GM19468 (cell line): ENCODE measurements at regions not wholly inside any gene's neighbourhood (a gene's known extent, or its start where the extent isn't known, plus 50 kb on each side); places are given as distances from the start of the nearest gene placed in this dataset.
"Not testable (repeated sequence)": the region's sequence is repeated elsewhere in the genome, so short reads cannot be mapped to it uniquely, and the experiment has no call there.

Experiments
- ATAC-seq: cut with Tn5 transposase; IDR thresholded peaks from one replicate; pipeline ENCODE4 v1.9.1; 2021; ENCODE audit warnings: mild to moderate bottlenecking, moderate library complexity, moderate number of reproducible peaks; ENCODE audit not compliant: unreplicated experiment; ENCODE audit errors: extremely low read depth

DNA sequence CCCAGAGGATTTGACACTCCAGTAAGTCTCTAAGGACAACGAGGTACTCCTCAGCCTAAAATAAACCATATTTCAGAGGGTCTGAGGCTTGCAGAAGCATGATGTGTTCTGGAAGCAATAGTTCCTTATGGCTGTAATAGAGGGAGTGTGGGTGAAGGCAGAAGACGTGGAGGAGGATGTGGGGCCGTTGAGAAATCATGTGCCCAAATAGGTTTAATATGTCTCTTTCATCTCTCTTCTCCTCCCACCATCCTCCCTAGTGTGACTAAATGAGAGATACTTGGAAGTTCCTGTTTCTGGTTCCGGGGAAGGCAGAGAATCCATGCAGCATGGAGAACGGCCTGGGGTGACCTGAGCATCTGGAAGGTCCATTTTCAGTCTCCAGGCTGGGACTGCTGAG is 174.0 kb upstream of the RSPO3 start:
- ATAC-seq = no peak

DNA sequence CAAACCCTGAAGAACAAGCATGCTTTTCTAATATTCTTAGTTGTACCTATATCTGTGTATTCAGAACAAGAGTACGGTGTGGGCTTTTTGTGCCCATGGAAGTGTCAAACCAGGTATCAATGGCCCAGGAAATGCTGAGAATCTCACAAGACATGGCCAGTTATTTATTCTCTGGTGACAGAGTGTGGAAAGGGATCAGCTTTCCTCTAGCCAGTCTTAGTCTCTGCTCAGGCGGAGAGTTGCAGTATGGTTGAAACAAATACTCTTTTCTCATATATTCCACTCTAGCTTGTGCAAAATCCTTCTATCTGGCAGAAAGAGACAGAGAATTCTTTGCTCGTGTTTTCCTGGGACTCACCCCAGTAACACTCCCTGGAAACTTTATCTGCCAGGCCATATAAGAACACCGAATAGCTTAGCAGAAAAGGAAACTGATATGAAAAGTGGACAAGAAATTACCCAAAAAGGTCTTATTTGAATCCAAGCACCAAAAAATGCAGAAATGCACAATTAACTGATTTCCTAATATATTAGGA is 173.3 kb upstream of the RSPO3 start:
- ATAC-seq = no peak

DNA sequence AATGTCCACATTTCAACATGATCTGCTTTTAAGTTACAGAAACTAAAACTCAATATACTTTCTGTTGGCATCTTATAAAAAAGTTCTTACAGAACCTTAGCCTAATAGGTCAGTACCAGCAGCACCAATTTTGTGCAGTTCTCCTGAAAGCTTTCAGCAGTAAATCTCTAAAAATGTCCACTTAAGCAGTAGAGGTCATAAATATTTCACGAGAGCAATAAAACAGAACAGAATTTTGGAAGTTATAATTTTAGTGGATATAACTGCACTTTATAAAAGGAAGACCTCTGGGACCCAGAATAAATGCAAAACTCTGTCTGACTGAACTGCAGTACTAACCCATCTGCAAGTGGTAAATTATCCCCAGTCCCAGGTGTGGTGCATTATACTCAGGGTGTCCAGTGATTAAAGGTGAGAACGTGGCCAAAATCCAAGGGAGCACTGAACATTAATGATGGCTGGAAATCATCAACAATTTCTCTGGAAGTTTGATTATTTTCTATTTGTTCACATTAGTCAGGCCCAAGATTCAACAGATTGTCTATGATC is 172.6 kb upstream of the RSPO3 start:
- ATAC-seq = no peak

DNA sequence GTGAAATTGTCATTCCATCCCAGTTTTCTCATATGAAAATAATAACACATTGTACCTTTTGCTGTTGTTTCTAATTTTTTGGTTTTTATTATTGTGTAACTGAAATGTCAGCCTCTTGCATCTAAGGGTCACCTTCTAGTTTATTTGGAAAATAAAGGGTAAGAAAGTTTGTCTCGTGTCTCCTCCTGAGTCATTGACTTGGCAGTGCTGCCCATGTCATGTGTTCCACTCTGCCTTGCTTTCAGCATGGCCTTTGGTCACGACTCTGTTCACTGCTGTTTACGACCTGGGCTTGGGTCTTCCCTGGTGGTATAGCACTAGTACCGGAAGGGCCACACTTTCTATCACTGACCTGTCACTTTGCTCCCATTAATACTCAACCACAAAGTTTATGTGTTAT is 171.4 kb upstream of the RSPO3 start:
- no peak for ATAC-seq

DNA sequence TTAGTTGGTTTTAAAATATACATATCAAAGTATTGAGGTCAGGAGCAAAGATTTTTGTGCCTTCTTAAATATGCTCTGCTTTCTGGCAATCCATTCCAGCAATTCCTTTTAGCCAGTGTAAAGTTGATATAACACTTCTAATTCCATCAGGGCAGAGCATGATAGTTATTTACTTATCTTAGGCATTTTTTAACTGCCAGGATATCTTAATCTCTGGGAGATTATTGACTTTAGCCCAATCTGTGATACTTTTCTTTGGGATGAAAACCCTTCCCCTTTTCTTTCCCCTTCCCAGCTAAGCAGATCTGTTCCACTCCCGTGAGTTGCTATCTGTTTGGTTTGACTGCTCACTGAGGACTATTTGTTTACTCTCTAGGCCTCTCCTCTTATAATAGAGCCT is 168.7 kb upstream of the RSPO3 start:
- ATAC-seq = no peak

DNA sequence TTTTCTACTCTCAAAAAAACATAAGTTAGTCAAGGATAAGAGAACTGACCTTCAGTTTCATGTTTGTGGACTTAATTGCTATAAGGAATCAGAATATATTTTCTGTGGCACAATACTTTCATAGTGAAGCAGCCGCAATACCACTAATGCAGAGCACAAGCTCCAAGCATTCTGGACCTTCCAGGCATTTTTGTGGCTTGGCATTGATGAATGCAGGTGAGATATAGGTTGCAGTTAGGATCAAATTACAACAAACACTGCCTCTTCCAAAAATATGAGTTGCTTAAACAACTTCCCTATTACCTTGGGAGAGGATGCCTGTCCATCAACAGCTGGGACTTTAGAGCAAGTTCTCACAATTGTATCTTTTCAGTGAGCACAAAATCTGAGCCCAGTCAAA is 162.8 kb upstream of the RSPO3 start:
- no peak for ATAC-seq

DNA sequence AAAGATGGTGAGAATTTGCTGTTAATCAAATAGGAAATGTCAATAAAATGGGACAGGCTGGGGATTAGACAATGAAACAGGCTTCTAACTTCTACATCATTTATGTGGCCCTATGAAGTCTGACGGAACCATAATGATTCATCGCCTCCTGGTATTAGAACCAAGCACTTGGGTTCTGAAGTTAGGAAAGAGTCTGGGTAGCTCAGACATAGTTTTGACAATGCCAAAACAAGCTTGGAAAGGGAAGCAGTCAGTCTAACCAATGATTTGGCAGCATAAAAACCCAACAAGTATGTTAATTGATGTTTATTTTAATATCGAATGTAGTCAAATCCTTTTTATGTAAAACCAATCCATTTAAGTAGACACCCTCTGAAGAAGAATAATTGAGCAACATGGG is 160.8 kb upstream of the RSPO3 start:
- no peak for ATAC-seq

DNA sequence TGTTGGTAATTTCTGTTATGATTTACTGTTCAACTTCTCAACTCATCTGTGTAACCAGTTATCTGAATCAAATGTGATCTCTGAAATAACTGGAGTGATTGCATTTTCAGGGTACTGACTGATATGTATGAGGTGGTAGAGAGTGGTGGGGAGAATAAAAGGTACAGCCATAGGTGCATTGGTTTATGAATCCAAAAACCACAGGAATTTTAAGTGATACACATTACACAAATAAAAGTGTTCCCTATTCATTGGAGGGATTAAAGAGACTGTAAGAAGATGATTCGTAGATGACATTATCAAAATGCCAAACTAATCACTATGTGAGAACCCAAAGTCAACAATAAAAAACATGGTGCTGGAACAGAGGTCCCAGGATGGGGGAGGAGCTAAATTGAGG is 158.7 kb upstream of the RSPO3 start:
- no peak for ATAC-seq

DNA sequence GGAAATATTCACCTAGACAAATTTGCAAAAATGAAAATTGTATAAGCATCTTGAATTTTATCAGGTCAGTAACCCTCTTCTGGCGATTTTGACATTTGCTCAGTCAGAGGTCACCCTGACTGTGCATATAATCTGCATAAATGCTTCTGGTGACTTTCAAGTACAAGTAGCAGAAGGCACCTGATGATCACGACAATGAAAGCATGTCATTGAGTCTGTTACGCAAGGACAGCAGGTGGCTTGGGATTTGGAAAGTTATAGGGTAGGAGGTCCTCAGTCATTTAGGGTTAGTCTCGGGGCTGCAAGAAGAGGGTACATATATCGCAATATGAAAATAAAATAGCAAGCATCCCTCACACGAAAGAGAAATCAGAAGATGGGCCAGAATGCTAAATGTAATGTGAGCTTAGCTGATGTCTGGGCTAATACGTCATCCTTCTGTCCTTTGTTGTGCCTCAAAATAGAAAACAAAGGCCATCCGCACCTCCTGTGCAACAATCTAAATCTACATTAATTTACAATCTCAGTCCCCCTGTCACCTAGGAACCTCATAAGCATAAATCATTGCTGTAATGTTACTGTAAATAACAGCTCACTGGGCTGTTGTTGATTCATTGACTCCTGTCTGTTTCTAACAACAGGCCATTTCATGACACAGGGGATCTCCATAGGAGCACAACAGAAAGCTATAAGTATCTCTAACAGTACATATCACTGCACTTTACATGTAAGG is 155.2 kb upstream of the RSPO3 start:
- no peak for ATAC-seq

DNA sequence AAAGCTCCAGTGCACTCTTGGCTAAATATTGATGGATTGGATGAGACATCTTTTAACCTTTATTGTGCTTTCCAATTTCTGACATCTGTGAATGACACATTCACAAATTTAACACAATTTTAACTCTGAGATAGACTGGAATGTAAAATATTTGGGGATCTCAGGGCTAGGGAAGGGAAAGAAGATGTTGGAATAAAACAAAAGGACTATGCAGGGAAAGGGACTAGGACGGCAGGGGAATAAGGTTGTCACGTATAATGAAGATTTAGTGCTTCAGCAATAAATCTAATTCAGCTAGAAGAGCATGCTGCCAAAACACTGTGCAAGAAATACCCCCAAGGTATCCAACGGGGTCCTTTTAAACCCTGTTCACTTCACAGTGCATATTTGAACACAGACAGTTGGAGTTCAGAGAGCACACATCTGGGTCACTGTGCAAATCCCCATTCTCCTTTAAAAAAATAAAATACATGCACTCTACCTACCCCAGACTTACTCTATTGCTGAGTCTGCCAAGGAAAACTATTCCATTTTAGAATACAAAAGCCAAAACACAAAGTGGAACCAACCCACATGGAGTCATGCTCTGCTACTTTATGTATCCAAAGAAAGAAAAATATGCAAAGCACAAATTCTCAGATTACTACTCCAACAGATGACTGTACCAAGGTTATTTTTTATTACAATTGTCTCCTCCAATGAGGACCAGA is 151.0 kb upstream of the RSPO3 start:
- ATAC-seq = no peak

DNA sequence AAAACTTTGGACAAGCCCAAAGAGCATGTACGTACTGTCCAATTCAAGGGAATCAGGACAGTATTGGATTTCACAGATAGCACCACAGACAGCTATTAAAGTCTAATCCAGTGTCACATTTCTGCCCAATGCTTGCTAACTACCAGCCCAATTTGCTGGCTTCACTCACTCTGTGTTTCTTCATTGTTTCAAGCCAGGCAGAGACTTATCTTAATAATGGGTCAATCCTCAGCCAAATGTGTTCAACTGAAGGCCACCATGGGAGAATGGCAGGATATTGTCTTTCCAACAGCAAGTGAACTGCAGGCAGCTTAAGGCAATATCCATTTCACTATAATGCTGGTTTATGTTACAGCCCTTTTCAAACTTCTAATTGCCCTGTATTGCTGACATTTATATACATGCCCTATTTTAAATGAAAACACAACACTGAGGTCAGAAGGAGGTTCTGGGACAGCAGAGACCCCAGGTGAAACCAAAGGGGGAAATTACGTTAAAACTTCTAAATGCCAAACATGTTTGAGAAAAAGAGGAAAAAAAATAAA is 142.1 kb upstream of the RSPO3 start:
- ATAC-seq = no peak

DNA sequence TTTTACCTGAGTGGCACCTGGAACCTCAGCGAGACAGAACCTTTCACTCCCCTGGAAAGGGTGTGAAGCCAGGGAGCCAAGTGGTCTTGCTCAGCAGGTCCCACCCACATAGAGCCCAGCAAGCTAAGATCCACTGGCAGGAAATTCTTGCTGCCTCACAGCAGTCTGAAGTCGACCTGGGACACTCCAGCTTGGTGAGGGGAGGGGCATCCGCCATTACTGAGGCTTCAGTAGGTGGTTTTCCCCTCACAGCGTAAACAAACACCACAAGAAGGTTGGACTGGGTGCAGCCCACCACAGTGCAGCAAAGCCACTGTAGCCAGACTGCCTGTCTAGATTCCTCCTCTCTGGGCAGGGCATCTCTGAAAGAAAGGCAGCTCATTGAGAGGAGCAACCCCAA is 134.7 kb upstream of the RSPO3 start:
- ATAC-seq = no peak

DNA sequence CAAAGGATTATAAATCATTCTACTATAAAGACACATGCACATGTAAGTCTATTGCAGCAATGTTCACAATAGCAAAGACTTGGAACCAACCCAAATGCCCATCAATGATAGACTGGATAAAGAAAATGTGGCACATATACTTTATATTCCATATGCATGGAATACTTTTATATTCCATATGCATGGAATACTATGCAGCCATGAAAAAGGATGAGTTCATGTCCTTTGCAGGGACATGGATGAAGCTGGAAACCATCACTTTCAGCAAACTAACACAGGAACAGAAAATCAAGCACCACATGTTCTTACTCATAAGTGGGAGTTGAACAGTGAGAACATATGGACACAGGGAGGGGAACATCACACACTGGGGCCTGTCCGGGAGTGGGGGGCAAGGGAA is 130.3 kb upstream of the RSPO3 start:
- ATAC-seq = not testable (repeated sequence)

DNA sequence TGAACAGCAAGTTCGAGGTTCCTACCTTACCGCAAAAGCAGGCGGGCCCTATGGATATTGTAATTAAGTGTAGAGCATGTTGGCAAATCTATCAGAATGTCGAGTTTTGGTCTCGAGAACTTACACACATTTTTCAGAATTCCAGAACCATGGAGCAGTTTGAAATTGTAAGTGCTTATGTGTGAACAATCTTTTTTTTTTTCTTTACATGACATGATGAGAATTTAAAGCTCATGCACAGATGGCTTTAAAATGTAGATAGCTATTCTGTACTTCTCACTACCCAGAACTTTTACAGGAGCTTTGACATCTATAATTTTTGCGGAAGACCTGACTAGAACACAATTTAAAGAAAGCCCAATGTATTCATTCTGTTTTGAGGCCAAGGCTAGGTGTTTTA is 117.8 kb upstream of the RSPO3 start:
- ATAC-seq = no peak

DNA sequence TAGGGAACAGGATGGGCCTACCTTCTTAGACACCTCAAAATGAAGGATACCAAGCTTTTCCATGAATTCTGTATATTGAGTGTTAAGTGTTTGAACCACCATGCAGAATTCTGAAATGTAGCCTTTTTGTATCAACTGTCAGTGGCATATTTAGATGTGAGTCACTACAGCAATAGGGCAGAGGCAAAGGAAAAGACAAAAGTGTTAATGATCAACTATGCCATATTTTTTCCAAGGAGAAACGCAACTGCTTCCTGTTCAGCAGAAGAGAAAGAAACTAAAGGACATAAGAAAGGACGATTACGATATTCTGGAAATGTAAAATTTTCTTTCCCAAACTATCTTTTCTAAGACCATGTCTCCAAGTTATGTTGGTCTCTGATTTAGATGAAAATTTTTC is 104.6 kb upstream of the RSPO3 start:
- no peak for ATAC-seq

DNA sequence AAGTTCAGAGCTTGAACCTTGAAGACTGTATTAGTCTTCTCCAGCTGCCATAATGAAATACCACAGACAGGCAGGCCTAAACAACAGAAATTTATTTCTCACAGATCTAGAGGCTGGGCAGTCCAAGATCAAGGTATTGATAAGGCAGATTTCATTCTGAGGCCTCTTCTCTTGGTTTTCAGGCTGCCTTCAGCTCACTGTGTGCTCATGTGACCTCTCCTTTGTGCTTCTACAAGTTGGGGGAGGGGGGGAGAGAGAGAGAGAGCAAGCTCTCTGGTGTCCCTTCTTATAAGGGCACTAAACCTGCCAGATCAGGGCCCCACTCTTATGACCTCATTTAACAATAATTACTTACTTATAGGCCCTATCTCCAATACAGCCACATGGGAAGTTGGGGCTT is 102.6 kb upstream of the RSPO3 start:
- no peak for ATAC-seq

DNA sequence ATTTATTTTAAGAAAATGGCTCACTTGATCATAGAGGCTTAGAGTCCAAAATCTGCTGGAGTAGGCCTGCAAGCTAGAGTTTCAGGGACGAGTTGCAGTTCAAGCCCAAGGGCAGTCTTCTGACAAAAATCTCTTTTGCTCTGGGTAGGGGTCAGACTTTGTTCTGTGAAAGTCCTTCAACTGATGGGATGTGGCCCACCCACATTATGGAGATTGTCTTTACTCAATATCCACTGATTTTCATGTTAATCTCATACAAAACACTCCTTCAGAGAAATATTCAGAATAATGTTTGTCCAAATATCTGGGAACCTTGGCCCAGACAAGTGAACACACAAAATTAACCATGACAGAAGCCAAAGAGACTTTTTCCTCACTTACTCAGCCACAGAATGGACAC is 98.6 kb upstream of the RSPO3 start:
- no peak for ATAC-seq

DNA sequence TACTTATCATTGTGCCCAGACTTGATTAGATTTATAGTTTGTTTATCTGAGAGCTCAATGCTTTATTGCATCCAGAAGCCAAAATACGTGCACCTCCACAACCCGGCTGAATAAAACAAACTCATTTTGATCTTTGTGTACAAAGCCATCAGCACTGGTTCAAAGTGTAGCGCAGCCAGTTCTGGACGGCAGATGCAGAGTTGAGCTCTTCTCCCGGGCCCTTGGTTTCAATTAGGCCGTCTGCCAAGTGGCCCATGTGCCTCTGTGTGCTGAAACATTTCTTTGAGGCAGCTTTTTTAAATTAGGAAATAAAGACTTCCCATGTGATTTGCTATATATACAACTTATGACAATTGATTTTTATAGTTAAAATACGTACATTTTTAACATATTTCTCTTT is 96.2 kb upstream of the RSPO3 start:
- no peak for ATAC-seq

DNA sequence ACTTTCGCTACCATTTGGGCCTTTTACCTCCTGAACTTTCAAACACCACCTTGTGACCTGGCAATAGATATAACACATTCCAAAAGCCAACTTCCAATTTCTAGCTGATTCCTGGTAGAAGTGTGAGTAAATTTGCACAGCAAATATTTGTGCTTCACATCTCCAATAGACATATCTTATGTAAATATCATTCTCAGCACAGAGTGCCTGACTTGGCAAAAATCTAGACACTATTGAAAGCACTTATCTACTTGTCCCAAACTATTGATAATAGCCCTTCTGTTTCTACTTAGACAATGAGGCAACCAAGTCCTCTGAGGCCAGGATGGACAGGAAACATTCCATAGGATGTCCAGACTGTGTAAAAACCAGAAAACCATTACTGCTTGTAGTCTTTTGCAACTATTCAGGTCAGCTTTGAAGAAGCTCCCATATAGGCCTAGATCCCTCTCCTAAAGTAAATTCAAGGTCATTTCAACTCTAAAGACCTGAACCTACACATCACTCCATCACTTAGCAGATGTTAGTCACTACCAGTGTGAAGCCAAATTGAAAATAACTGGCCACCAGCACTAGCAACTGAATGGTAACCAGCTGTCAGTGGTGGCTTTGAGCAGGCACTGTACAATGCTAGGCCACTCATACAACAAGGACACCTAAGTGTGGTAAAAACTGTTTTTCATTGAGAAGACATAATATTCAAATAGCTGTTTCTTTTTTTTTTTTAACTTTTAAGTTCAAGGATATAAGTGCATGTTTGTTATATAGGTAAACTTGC is 95.3 kb upstream of the RSPO3 start:
- no peak for ATAC-seq

DNA sequence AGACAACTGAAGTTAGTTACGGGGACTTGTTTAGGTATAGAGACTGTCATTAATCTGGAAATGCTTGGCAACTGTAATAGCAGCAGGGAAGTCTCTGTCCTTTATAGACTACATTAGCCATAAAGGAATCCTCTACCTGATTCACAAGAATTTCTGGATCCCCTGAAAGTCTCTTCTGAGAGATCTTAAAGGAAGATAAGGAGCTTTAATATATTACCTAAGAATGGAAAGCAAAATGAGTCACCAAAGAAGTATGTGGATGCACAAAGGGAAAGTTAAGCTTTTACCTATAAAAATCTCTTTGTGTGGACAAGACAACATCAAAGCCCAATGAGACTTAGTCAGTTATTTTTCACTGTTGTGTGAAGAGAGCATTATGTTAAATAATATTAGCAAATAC is 92.2 kb upstream of the RSPO3 start:
- ATAC-seq = no peak

DNA sequence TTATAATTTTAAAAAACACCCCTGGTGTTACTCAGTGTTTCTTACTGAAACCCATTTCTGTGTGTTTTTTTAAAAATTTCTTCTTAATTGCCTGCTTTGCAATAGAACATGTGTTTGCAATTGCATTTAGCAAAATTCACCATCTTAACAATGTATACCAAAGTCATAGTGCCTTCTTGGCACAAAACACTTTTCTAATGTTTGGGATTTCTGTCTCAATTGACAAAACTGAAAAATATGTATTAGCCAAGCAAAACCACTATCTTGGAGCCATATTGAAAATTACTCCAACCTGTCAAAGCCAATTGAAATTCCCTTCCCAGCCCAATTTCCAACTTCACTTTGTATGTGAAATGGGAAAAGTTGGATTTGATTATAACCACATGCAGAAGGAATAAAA is 88.4 kb upstream of the RSPO3 start:
- no peak for ATAC-seq
